Forelimb muscle (tissue), 1 donor: ENCODE measurements at regions not wholly inside any gene's neighbourhood (a gene's known extent, or its start where the extent isn't known, plus 50 kb on each side); places are given as distances from the start of the nearest gene placed in this dataset.

Source experiments
- DNase-seq: peaks from one replicate; pipeline ENCODE4 v3.0.0-alpha.2; 2013; ENCODE audit warnings: low read depth

DNA sequence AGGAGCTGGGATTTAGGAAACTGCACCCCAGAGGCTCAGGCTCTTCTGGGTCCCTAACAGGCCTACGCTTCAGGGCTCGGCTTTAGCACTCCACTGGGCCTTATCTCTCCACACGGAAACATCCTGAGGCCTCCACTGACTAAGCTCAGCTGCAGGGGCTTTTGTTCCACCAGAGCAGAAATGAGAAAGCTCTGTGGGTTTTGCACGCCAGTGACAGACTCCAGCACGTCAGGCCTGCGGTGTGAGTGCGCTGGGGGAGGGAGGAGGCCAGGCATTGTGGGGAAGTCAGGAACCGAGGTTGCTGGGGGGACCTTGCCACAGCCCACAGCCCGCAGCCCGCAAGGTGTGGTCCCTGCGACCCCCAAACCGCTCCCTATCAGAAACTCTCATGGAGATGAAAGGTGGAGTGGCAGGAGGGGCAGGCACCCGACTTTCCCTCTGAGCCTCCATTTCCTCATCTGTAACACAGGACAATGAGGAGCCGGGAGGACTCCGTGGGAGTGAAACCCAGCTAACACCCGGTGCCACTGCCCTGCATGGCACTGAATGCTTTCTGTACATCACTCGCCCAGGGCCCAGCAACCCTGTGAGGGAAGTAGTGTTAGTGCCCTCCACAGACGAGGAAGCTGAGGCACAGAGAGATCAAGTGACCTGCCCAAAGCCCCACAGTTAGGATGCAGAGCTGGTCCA is 106.5 kb downstream of the TPRA1 start:
- DNase-seq, result no peak

DNA sequence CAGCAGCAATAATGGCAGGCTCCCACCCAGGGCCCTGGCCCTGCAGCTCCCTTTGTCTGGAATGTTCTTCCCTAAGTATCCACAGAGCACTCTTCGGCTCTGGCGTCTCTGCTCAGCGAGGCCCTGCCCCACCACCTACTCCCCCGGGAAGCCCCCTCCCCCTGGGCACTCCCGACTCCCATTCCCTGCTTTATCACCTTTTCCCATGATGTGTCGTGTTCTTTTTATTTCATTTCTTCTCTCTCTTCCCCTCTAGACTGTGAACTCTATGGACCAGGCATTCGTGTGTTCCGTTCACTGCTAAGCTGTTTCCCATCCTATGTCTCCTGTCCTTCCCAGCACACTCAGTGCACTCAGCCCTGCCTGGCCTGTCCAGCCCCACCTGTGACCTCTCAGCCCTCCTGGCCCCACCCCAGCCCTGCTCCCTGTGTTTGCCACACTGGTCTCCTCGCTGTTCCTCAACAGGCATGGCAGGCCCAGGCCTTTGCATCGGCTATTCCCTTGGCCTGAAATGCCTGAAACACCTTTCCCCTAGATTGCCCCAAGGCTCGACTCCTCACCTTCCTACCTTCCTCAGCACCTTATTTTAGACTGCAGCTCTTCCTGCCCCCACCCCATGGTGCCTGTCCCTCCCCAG is 107.4 kb downstream of the TPRA1 start:
- no peak for DNase-seq

DNA sequence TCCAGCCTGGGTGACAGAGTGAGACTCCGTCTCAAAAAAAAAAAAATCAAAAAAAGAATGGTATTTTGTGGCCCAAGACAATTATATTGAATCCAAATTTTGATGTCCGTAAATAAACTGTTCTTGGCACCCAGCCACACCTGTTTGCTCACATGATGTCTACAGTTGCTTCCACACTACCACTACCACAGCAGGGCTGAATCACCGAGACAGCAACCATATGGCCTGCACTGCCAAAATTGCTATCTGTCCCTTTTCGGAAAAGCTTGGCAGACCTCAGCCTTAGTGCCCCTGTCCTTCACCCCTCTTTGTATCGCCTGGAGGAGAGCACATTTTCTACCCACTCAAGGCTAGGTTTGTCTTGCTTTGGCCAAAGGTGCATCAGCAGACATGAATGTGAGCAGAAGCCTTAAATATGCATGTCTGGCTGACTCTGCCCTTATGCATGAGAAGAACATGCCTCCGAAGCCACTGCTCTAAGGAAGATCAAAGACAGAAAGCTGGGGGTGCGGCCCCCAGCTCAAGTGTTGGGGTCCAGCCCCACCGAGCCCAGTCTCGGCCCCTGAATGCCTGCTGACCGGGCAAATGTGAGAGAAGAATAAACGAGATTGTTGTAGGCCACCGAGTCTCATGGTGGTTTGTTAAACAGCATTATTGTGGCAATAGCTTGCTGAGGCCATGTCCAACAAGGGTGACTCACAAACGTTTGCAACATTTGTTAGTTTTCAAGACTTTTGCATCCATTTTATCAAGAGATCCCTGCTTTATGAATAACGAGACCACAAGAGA is 108.1 kb downstream of the TPRA1 start:
- no peak for DNase-seq

DNA sequence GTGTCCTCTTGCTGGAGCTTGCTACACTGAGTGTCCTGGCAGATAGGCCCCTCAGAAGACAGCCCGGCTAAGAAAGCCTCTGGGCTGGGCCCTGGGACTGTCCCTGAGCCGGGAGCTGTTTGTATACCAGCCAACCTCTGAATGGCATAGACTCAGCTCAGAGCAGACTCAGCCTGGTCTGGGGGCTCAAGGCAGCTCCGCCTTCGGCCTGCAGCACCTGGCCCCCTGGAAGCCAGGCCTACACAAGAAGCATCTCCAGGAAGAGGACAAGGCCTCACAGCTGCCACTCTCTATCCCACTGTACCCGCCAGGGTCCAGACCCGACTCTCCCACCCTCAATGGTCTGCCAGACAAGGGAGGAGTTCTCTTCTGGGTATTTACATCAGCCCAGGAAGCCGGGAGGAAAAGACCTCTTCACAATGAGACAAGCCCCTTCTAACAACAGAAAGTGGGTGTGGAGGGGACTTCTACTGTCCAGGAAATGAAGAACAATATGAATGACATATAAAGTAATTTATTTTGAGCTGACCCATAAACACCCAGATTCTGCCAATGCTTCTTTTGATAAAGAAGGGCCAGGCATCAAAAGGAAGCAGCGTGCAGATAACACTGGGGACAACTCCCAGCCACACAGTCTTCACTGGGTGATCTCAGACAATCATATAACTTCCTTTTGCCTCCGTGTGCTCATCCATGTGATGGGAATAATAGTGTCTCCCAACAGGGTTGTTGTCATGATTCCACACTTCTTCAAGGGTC is 110.2 kb downstream of the TPRA1 start:
- no peak for DNase-seq

DNA sequence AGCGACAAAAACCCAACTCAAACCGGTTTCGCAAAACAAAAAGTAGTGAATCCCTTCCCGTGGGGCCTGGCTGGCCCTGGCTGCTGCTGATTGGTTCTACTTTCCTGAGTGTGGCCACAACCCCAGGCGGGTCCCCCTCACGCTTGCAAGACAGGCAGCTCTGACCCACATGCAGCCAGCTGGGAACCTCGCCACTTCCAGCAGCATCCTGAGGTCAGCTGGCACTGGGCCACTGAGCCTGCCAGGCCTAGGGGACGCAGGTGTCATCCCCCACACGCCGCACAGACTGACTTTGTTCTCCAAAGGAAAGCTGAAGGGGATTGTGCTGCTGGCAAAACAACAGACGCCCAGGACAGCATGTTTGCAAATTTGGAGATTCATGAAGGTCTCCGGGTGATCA is 111.1 kb downstream of the TPRA1 start:
- DNase-seq, result no peak

DNA sequence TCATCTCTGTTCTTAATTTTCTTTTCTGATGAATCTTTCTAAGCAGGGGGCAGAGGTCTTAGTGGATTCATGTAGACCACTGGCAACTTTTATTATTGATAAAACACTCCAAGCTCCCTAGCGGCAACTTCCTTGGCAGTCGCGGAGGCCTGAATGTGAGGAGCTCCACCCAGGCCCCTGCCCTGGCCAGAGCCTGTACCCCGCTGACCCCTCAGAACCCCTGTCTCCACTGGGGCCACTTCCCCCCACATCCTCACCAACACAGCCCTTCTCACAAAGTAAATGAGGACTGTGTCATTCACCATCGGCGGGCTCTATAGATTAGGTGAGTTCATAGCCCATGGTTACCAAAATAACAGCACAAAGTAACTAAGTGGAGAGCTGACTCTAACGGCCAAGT is 111.6 kb downstream of the TPRA1 start:
- DNase-seq, result no peak

DNA sequence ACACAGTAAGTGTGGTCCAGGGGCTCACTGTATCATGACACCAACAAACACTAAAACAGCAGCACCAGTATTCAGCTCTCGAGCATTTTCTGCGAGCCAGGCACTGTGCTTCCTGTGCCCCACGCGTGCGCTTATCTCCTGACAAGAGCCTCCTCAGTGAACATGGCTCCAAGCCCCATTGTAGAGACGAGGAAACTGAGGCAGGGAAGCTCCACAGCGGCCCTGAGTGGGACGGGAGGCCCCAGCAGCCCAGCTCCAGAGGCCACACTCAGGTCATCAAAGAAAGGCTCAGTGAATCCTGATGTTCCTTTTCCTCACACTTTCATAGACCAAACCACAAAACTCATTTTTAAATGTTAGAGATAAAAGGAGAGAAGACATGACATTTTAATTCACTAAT is 113.1 kb downstream of the TPRA1 start:
- no peak for DNase-seq

DNA sequence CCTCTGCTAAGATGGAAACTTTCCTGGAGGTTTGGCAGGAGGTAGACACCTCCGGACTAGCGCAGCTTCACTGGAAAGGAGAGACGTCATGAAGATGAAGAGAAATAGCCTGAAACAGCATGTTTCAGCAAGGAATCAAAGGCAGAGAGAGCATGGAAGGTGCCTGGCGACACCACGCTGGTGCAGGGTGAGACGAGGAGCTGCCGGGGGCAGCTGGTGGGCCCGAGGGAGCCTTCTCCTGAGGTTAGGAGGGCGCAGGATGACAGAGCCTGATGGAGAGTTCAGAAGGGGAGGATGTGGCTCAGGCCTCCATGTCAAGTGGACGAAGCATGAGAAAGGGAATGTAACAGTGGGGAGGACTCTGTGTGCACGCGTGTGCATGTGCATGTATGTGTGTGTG is 113.6 kb downstream of the TPRA1 start:
- DNase-seq, result no peak

DNA sequence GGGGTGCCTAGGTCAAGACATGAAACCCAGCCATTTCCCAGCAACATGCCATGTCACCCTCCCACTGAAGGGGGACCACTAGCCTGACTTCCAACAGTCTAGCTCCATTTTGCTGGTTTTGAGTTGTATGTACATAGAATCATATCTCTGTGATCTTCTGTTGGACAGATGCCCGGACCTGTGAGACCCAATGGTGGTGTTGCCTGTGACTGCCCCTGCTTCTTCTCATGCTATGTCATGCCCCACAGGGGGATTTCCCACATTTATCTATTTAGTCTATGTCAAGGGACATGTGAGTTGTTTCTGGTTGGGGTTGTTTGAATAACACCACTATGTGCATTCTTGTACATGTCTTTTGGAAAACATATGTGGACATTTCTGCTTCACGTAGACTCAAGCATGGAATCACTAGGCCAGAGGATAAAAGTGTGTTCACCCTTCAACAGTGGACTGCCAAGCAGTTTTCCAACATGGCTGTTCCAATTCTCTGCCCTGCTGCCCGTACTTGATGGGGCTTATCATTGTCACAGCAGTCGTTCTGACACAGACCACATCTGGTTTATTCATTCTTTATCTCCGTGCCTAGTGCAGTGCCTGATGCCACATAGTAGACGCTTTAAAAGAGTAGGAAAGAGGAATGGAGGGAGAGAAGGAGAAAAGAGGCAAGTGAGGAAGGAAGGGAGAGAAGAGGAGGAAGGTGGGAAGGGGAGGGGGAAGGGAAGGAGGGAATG is 114.4 kb downstream of the TPRA1 start:
- no peak for DNase-seq

DNA sequence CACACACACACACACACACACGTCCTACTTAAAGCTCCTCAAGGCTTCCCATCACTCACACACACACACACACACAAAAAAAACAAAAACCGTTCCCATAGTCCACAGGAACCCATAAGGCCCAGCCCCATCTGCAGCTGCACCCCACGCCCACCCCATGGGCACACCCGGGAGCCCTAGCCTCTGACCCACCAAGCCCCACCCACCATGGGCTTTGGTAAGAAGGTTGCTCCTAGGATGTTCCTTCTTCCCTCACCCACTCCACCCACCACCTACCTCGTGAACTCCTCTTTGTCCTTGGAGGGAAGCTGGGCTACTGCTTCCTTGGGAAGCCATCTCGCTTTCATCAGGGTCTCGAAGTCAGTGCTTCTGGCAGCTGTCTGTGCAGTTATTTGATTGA is 115.1 kb downstream of the TPRA1 start:
- DNase-seq, result no peak

DNA sequence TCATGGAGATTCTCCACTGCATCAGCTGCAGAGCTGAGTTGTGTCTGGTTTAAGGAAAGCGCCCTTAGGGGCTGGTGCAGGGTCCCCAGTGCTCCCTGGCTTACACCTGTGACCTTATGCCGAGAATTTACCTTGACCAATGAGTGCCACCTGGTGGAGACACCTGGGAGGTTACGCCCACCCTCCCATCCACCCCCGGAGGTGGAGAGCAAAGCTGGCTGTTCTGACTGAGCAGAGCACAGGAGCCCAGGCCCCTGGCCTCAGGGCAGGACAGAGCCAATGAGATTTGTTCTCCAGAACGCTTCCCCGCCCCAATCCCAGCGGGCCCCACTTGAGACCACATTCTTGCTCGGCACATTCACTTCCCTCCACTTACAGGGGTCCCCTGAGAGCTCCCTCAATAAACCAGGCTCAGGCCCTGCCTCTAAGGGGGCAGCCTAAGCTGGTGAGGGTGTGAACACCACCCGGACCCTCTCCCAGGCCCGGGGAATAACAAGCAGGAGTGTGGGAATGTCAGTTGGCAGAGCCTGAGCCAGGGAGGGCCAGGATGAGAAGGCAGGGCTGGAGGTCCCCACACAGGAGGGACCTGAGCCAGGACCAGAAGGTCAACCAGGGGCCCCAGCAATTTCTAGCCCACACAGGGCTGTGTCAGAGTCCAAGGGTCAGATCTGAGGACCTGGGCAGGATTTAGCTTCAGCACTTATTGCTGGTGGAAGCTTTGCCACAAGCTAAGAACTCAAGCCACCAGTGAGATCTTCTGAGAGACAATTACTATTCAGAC is 117.1 kb downstream of the TPRA1 start:
- no peak for DNase-seq

DNA sequence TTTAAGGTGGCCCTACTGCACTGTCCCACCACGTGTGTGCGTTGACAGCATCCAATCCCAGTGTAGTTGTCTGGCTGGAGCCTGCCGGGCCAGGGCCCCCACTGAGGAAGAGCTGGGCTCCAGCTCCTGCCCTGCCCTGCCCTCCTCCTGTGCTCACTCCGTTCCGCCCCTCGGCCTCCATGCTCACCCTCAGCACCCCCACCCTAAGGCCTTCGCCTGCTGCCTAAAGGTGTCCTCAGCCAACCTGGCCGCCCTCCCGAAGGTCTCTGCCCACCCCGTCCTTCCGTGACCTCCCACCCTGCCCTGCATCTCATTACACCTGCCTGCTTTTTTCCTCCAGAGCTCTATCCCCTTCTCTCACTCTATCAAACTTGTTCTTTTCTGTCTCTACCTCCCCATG is 118.0 kb downstream of the TPRA1 start:
- DNase-seq, result no peak

DNA sequence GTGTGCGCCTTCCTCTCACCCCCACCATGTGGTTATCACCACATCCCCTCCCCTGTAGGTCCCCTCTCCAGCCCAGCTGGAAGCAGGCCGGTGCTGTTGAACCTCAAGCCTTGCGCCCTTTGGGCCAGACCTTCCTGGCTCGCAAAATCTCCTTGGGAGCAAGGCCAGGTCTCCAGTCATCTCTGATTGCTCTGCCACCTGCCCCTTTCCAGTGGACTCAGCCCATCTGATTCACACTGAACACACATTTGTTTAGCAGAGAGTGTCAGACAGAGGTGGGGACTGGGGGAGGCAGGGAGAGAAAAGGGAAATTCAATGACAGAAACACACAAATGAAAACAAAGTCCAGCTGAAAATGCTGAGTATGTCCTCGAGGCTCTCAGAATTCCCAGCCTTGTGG is 119.4 kb downstream of the TPRA1 start:
- DNase-seq, result no peak

DNA sequence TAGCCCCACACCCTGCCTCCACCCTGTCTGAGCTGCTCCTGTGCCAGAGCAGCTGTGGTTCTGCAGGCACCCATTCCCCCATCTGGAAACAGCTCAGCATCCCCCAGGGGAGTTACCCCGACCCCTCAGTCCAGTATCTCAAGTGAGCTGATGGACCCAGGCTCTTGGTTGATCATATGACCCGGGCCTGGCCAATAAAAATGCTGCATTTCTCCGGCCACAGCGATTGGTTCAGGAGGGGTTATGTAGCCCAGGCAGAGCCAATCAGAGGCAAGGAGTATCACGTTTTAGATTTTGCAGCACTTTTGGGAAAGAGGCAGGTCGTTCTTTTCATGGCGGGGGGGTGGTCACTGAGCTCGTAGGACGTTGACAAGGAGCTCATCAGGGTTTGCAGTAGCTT is 120.8 kb downstream of the TPRA1 start:
- DNase-seq, result no peak

DNA sequence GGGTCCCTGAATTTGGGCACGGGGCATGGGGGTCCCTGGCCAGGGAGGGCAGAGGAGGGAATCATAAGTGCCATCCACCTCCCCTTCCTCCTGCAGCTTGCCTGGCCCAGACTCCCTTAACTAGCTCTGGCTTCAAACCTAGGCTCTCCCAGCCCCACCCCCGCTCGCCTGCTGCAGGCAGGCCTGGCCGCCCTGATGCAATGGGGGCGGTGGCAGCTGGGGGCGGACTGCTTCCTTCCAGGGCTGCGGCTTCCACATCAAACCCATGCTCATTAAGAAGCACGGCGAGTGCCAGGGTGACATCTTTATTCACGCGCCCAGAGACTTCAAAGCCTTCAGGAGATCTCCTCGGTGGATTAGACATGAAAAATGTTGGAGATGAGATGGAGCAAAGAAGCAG is 123.1 kb downstream of the TPRA1 start:
- DNase-seq, result no peak

DNA sequence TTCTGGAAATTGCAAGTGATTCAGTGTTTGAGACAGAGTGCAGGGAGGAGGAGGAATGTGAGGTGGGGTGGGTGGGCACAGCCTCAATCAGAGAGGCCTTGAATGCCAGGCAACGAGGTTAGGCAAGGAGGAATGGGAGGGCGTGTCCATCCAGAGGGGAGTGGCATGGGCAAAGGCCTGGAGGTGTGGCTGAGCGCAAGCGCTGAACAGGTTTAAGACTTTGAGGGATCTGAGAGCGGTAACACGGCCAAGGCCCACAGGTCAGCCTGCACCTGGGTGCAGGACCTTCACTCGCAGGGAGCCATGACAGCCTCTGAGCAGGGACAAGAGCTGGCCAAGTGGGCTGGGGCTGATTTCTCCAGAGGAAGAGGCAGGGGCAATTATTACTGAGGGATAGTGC is 125.9 kb downstream of the TPRA1 start:
- DNase-seq, result no peak

DNA sequence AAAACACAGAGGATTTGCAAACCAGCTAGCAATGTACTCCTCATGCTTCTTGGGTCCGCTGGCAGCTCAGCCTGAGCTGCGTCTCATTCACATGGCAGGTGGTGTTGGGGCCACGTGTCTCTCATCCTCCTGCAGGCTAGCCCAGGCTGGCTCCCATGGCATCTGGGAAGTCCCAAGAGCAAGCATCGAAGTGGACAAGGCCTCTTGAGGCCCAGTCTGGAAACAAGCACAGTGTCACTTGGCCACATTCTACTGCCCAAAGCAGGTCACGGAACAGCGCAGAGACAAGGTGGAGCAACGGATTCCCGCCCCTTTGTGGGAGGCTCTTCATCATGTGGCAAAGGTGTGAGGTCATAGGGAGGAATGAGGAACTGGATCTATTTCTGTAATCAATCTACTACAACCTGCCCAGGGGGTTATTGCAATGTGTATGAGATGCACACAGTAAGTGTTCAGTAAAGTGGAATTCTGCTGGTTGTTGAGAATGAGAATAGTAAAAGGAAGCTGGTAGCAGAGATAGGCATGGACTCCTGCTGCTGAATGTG is 128.3 kb downstream of the TPRA1 start:
- DNase-seq, result no peak

DNA sequence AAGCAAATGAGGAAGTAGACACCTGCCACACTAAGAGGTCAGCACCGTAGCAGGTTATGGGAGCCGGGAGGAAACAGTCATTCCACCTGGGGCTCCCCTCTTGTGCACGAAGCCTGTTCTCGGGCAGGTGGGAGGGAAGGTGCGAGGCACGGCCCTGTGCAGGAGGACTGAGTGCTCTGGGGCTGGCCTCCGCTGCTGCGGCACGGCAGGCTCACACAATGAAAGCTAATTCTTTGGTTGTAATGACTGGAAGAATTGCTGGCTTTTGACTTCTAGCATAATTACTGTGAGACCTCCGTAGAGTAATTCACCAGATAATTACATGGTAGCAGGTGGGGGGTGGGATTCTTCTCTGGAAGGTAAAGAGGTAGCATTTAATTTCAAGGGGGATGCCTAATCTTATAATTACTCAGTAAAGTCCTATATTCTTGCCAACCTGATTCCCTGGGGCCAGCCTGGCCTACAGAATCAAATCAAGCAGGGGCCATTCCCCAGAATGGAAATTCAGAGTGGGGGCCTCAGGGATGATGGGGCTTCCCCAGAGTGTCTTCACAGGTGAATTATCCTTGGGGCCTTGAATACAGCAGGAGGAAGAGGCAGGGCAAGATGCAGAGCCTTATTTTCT is 129.1 kb downstream of the TPRA1 start:
- DNase-seq, result no peak

DNA sequence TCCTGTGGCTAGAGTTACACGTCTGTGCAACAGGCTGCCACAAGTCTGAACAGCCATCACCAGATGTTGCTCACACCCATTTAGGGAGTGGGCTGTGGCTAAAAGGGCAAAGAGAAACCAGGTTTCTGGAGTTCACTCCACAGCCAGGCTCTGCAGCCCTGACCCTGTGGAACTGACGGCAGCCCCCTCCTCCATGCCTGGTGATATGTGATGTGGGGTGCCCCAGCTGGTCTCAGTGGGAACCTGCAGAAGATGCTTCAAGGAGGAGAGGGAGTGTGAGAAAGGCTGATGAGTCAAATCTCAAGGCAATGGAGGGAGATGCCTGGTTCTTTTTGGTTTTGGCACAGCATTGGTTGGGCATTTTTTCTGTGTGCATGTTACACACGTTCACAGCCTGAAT is 130.6 kb downstream of the TPRA1 start:
- no peak for DNase-seq
